A549 (cell line): ENCODE measurements at regions not wholly inside any gene's neighbourhood (a gene's known extent, or its start where the extent isn't known, plus 50 kb on each side); places are given as distances from the start of the nearest gene placed in this dataset.

Experiments used
- ATAC-seq, 2 experiments: fragments of 200-7000 bp in 1 of 2; fragments of >200 bp in 1 of 2; cut with Nextera tagmentation in 1 of 2; cut with Tn5 transposase in 1 of 2; 3 replicates each; pipeline versions ENCODE4 v1.8.0 to v1.9.1; 2018 to 2020; ENCODE audit warnings: mild to moderate bottlenecking in 1 of 2, moderate library complexity in 1 of 2
- CTCF ChIA-PET: fragments of 300-600 bp; sonication (Branson Sonifier 250); formaldehyde crosslinking; extraction: SDS; loops from one replicate; lab custom pipeline; 2021; ENCODE audit warnings: antibody characterized with exemption, inconsistent platforms; lab: Yijun Ruan, JAX
- POLR2A ChIA-PET: fragments of 350-600 bp; formaldehyde crosslinking; extraction: SDS; loops from one replicate; lab custom pipeline; 2021; ENCODE audit warnings: antibody characterized with exemption, inconsistent platforms; lab: Yijun Ruan, JAX
- DNase-seq, 2 experiments: peaks; one replicate each; pipeline versions ENCODE4 v3.0.0 to v3.0.0-alpha.2; 2011 to 2016; ENCODE audit warnings: low read depth in 1 of 2, low spot score in 1 of 2
- FAIRE-seq: peaks from 2 replicates; lab custom pipeline; 2011; peaks lifted over from hg19 to GRCh38; lab: Jason Lieb, UNC
- H3K27ac ChIP-seq, 2 experiments: fragments of >200 bp; sonication (Bioruptor Twin); formaldehyde crosslinking; 3 replicates each; pipeline ENCODE4 v1.5.1; 2016 to 2017
- H3K4me1 ChIP-seq: fragments of >200 bp; sonication (Bioruptor Twin); formaldehyde crosslinking; 3 replicates; pipeline ENCODE4 v1.6.1; 2016
- H3K4me2 ChIP-seq: fragments of >200 bp; sonication (Bioruptor Twin); formaldehyde crosslinking; 3 replicates; pipeline ENCODE4 v1.6.1; 2016
- H3K4me3 ChIP-seq: fragments of >200 bp; sonication (Bioruptor Twin); formaldehyde crosslinking; 3 replicates; pipeline ENCODE4 v1.5.1; 2016
- H3K9me3 ChIP-seq: fragments of >200 bp; sonication (Bioruptor Twin); formaldehyde crosslinking; 3 replicates; pipeline ENCODE4 v1.6.1; 2016
- CBX8 ChIP-seq: fragments of 200-600 bp; sonication (generic); IDR thresholded peaks from 2 replicates; pipeline ENCODE4 v1.6.1; 2016
- CEBPB ChIP-seq, 2 experiments: fragments of >200 bp in 1 of 2; sonication (Bioruptor Twin) in 1 of 2; formaldehyde crosslinking in 1 of 2; IDR thresholded peaks; 2 replicates each; pipeline ENCODE4 v1.6.1; 2012 to 2016
- CHD2 ChIP-seq: fragments of 150-350 bp; IDR thresholded peaks from 2 replicates; pipeline ENCODE4 v1.6.1; 2014; ENCODE audit warnings: low read length; ENCODE audit not compliant: partially characterized antibody
- EHF ChIP-seq: fragments of 250-450 bp; sonication (Bioruptor Pico); IDR thresholded peaks from 2 replicates; pipeline ENCODE4 v1.5.0; 2020; ENCODE audit warnings: mild to moderate bottlenecking
- EHMT2 ChIP-seq: fragments of 200-600 bp; sonication (generic); IDR thresholded peaks from 2 replicates; pipeline ENCODE4 v1.6.1; 2016; ENCODE audit warnings: antibody characterized with exemption, low read depth, mild to moderate bottlenecking, moderate library complexity
- ESRRA ChIP-seq: fragments of 150-350 bp; IDR thresholded peaks from 2 replicates; pipeline ENCODE4 v1.6.1; 2014; ENCODE audit warnings: mild to moderate bottlenecking, low read length, borderline replicate concordance
- FOSB ChIP-seq: fragments of 250-450 bp; sonication (Bioruptor Pico); IDR thresholded peaks from 2 replicates; pipeline ENCODE4 v1.5.0; 2020; ENCODE audit warnings: mild to moderate bottlenecking, moderate library complexity
- FOXS1 ChIP-seq: fragments of 250-450 bp; sonication (Bioruptor Pico); IDR thresholded peaks from 2 replicates; pipeline ENCODE4 v1.5.0; 2020; ENCODE audit warnings: mild to moderate bottlenecking, moderate library complexity
- GATA3 ChIP-seq: IDR thresholded peaks from 2 replicates; pipeline ENCODE4 v1.6.1; 2012; ENCODE audit warnings: borderline replicate concordance
- HOXA7 ChIP-seq: fragments of 250-450 bp; sonication (Bioruptor Pico); IDR thresholded peaks from 2 replicates; pipeline ENCODE4 v1.5.0; 2020; ENCODE audit warnings: mild to moderate bottlenecking, moderate library complexity
- HOXB13 ChIP-seq: fragments of 250-450 bp; sonication (Bioruptor Pico); IDR thresholded peaks from 2 replicates; pipeline ENCODE4 v1.5.0; 2020; ENCODE audit warnings: low read depth, mild to moderate bottlenecking, moderate library complexity
- HOXB5 ChIP-seq: fragments of 250-450 bp; sonication (Bioruptor Pico); IDR thresholded peaks from 2 replicates; pipeline ENCODE4 v1.5.0; 2020; ENCODE audit warnings: mild to moderate bottlenecking, moderate library complexity
- JUNB ChIP-seq: fragments of >200 bp; sonication (Bioruptor Twin); formaldehyde crosslinking; IDR thresholded peaks from 2 replicates; pipeline ENCODE4 v1.6.1; 2016
- KDM1A ChIP-seq: fragments of 200-600 bp; sonication (generic); IDR thresholded peaks from 2 replicates; pipeline ENCODE4 v1.6.1; 2016; ENCODE audit warnings: low read depth, mild to moderate bottlenecking
- KDM5A ChIP-seq: fragments of 200-600 bp; sonication (generic); IDR thresholded peaks from 2 replicates; pipeline ENCODE4 v1.6.1; 2016; ENCODE audit warnings: antibody characterized with exemption, mild to moderate bottlenecking
- MAFK ChIP-seq: fragments of 450-650 bp; IDR thresholded peaks from 2 replicates; pipeline ENCODE4 v1.6.1; 2014; ENCODE audit not compliant: partially characterized antibody
- MAZ ChIP-seq: fragments of 150-350 bp; IDR thresholded peaks from 2 replicates; pipeline ENCODE4 v1.6.1; 2014; ENCODE audit warnings: antibody characterized with exemption, low read depth, low read length, borderline replicate concordance
- NPAS2 ChIP-seq: fragments of 250-450 bp; sonication (Bioruptor Pico); IDR thresholded peaks from 2 replicates; pipeline ENCODE4 v1.8.0; 2022; ENCODE audit warnings: mild to moderate bottlenecking, moderate library complexity, borderline replicate concordance
- POLR2A ChIP-seq: IDR thresholded peaks from 2 replicates; pipeline ENCODE4 v1.6.1; 2012; ENCODE audit warnings: mild to moderate bottlenecking, low read length
- RAD21 ChIP-seq, 2 experiments: fragments of >200 bp in 1 of 2; sonication (Bioruptor Twin) in 1 of 2; formaldehyde crosslinking in 1 of 2; IDR thresholded peaks in 1 of 2; conservative IDR thresholded peaks in 1 of 2; 2 replicates in 1 of 2; 3 replicates in 1 of 2; pipeline ENCODE4 v1.6.1; 2012 to 2018; ENCODE audit warnings: inconsistent platforms in 1 of 2
- RFX5 ChIP-seq: fragments of 450-650 bp; IDR thresholded peaks from 2 replicates; pipeline ENCODE4 v1.7.1; 2014; ENCODE audit warnings: antibody characterized with exemption, mild to moderate bottlenecking, moderate library complexity
- RNF2 ChIP-seq: fragments of 200-600 bp; sonication (generic); IDR thresholded peaks from 2 replicates; pipeline ENCODE4 v1.6.1; 2016; ENCODE audit warnings: low read depth, mild to moderate bottlenecking, antibody characterized with exemption, moderate library complexity, borderline replicate concordance
- TFCP2L1 ChIP-seq: fragments of 250-450 bp; sonication (Bioruptor Pico); IDR thresholded peaks from 2 replicates; pipeline ENCODE4 v1.5.0; 2021; ENCODE audit warnings: mild to moderate bottlenecking
- ZFP36 ChIP-seq: fragments of 450-650 bp; IDR thresholded peaks from 2 replicates; pipeline ENCODE4 v1.6.1; 2014; ENCODE audit warnings: borderline replicate concordance; ENCODE audit not compliant: partially characterized antibody
- ZNF302 ChIP-seq: fragments of 250-450 bp; sonication (Bioruptor Pico); IDR thresholded peaks from 2 replicates; pipeline ENCODE4 v1.9.0; 2021; ENCODE audit warnings: inconsistent platforms, mild to moderate bottlenecking, moderate library complexity
- ZSCAN20 ChIP-seq: fragments of 250-450 bp; sonication (Bioruptor Pico); IDR thresholded peaks from 2 replicates; pipeline ENCODE4 v1.8.0; 2022; ENCODE audit warnings: mild to moderate bottlenecking, moderate library complexity
- WGBS: methylation state at CpG from one replicate; pipeline ENCODE4 v1.1.6; 2017; ENCODE audit errors: missing lambda C conversion rate; 5-methylcytosine and 5-hydroxymethylcytosine counted together
- TF ChIP-seq, protein P1 (sequence below): fragments of >200 bp; sonication (Bioruptor Twin); formaldehyde crosslinking; IDR thresholded peaks from 3 replicates; pipeline ENCODE4 v1.5.1; 2016
- TF ChIP-seq, protein P2 (sequence below): fragments of 450-650 bp; IDR thresholded peaks from 2 replicates; pipeline ENCODE4 v1.6.1; 2014; ENCODE audit warnings: antibody characterized with exemption
- TF ChIP-seq, protein P3 (sequence below): IDR thresholded peaks from 2 replicates; pipeline ENCODE4 v1.6.1; 2012

DNA sequence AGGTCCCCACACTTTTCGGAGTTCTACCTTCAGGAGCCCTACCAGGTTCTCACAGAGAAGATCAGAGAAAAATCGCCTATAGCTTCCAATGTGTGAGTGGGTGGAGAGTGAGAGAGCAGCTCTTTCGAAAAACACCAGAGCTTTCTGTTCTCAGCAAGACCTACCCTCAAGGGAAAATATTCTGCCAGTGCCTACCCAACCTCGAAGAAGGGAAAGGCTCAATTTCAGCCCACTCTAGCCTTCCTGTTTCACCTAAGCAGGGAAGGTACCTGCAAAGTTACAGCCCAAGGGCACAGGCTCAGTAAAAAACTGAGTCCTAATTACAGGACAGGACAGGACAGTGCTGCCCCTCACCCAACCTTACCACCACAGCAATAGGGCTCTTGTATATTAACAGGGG lies 104.0 kb upstream of the WDR17 start:
- no peaks in the 10 kb centered on the region for H3K9me3 ChIP-seq
- ChIA-PET POLR2A (no interaction called here), CTCF (no interaction called here)
- 36% methylated on average over 4 of the region's 4 CpGs for WGBS
- no peak for ATAC-seq
- no peak for DNase-seq
- H3K4me2 ChIP-seq, result no peak overlapping the region
- FAIRE-seq, result no peak
- H3K4me1 ChIP-seq, result no peaks in the 10 kb centered on the region
- no peak overlapping the region for H3K27ac ChIP-seq
- no peak overlapping the region for H3K4me3 ChIP-seq
- TF ChIP-seq FOXS1 (CRISPR knock-in tag) (no peak), HOXB13 (CRISPR knock-in tag) (no peak), MAFK (no peak), JUNB (no peak), NPAS2 (CRISPR knock-in tag) (no peak), KDM1A (no peak), CHD2 (no peak), RFX5 (no peak), ESRRA (no peak), TFCP2L1 (no peak), POLR2A (no peak)
- TF ChIP-seq, protein P1, sequence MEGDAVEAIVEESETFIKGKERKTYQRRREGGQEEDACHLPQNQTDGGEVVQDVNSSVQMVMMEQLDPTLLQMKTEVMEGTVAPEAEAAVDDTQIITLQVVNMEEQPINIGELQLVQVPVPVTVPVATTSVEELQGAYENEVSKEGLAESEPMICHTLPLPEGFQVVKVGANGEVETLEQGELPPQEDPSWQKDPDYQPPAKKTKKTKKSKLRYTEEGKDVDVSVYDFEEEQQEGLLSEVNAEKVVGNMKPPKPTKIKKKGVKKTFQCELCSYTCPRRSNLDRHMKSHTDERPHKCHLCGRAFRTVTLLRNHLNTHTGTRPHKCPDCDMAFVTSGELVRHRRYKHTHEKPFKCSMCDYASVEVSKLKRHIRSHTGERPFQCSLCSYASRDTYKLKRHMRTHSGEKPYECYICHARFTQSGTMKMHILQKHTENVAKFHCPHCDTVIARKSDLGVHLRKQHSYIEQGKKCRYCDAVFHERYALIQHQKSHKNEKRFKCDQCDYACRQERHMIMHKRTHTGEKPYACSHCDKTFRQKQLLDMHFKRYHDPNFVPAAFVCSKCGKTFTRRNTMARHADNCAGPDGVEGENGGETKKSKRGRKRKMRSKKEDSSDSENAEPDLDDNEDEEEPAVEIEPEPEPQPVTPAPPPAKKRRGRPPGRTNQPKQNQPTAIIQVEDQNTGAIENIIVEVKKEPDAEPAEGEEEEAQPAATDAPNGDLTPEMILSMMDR, result no peak

DNA sequence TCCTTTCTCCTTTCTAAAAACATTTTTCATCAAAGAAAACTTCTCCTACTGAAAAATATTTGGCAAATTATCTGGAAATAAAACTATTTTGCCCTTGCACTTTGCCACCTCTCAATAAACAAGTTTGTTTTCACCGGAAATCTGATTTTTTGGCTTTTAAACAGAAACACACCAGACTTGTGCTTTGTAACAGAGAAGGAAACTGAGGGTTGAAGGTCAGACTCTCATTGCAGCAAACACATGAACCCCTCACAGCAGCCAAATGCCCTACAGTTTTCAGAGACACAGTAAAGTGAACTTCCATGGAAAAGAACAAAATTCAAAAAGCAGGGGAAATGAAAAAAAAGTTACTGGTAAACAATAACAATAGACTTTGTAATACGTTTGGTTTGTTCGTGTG lies 95.6 kb upstream of the WDR17 start:
- no peaks in the 10 kb centered on the region for H3K9me3 ChIP-seq
- no peak overlapping the region for H3K27ac ChIP-seq
- WGBS, result 18% methylated on average over 3 of the region's 3 CpGs
- no peak overlapping the region for H3K4me2 ChIP-seq
- DNase-seq (no peak), FAIRE-seq (no peak)
- CTCF ChIA-PET, result no interaction called here
- no peak for TF ChIP-seq MAZ
- no peak for TF ChIP-seq ZNF302 (CRISPR knock-in tag)
- no peak for TF ChIP-seq RAD21 (conservative IDR thresholded peaks at IDR 0.05 in 1 of 2, IDR thresholded peaks at IDR 0.05 in 1 of 2)
- no peak for TF ChIP-seq CEBPB (IDR thresholded peaks at IDR 0.05)
- no peak for TF ChIP-seq ZFP36
- TF ChIP-seq, all 56 proteins: peak for 0
- no peaks in the 10 kb centered on the region for H3K4me1 ChIP-seq
- no peak for ATAC-seq
- no peak overlapping the region for H3K4me3 ChIP-seq
- POLR2A ChIA-PET, result no interaction called here

DNA sequence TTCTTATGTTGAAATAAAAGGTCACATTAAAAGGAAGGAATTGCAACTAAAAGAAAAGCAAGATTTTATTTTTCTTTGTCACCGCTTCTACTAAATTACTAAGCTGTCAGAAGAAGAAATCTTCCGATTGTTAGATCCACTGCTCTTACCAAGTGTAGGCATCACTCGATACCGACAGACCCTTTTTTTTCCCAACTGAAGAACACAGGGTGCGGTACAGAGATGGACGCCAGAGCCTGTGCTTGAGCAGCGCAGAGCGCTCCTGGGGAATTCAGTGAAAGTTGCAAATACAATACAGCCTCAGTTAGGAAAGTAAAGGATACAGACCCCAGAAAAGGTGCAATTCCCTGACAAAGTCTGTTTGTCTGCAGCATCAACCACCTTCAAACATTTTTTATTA lies 94.9 kb upstream of the WDR17 start:
- WGBS, result 82% methylated on average over 8 of the region's 8 CpGs
- H3K27ac ChIP-seq, result no peak overlapping the region
- no peak for FAIRE-seq
- no peak overlapping the region for H3K4me3 ChIP-seq
- POLR2A ChIA-PET, result no interaction called here
- CTCF ChIA-PET, result no interaction called here
- no peaks in the 10 kb centered on the region for H3K4me1 ChIP-seq
- DNase-seq, result no peak
- H3K9me3 ChIP-seq, result no peaks in the 10 kb centered on the region
- no peak for TF ChIP-seq FOXS1 (CRISPR knock-in tag)
- TF ChIP-seq FOSB (CRISPR knock-in tag), result no peak
- no peak overlapping the region for H3K4me2 ChIP-seq
- ATAC-seq, result no peak

DNA sequence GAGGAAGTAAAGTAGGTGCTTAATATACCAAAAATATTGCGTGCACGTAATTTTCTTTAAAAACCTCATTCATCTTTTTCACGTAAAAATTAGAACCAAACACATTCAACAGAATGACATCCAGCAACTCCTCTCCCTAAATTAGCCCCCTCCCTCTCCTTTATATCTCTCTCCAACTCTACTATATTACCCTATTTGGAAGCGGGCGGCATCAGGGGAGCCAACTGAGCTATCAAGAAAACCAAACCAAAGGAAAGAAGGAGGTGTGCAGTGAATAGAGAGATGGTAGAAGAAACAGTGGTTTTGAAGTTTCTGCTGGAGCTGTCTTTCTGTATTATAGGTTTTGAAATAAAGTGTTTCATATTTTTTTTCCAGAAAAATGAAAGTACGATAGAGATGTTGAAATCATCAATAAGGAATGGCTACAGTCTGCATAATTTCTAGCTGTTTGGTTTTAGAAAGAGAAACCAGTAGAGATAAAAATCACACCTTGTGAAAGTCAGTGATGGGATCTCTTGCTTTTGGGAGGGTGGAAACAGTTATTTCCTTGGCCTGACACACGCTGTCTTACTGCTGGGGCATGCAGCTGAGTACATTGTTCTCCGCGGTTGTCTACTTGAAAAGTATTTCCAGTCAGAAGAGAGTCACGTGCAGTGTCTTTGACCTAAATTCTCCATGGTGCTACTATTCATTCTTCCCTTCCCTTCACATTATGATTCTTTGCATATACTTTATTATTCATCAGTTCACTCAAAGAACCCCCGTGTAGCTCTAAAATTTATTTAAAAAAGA lies 94.1 kb upstream of the WDR17 start:
- FAIRE-seq (no peak), ATAC-seq (no peak), DNase-seq (no peak)
- Histone ChIP-seq H3K4me2 (no peak overlapping the region), H3K4me3 (no peak overlapping the region), H3K27ac (no peak overlapping the region), H3K9me3 (no peaks in the 10 kb centered on the region), H3K4me1 (no peaks in the 10 kb centered on the region)
- ChIA-PET CTCF (no interaction called here), POLR2A (no interaction called here)
- 66% methylated on average over 11 of the region's 11 CpGs for WGBS
- TF ChIP-seq FOXS1 (CRISPR knock-in tag) (no peak), EHMT2 (no peak), GATA3 (no peak), TFCP2L1 (no peak), CBX8 (no peak), MAZ (no peak), HOXA7 (CRISPR knock-in tag) (no peak), KDM1A (no peak), ZSCAN20 (CRISPR knock-in tag) (no peak), EHF (no peak), KDM5A (no peak), RFX5 (no peak), HOXB5 (CRISPR knock-in tag) (no peak), RNF2 (no peak), ZFP36 (no peak)
- TF ChIP-seq, protein P2, sequence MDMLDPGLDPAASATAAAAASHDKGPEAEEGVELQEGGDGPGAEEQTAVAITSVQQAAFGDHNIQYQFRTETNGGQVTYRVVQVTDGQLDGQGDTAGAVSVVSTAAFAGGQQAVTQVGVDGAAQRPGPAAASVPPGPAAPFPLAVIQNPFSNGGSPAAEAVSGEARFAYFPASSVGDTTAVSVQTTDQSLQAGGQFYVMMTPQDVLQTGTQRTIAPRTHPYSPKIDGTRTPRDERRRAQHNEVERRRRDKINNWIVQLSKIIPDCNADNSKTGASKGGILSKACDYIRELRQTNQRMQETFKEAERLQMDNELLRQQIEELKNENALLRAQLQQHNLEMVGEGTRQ, result no peak
- TF ChIP-seq, protein P3, sequence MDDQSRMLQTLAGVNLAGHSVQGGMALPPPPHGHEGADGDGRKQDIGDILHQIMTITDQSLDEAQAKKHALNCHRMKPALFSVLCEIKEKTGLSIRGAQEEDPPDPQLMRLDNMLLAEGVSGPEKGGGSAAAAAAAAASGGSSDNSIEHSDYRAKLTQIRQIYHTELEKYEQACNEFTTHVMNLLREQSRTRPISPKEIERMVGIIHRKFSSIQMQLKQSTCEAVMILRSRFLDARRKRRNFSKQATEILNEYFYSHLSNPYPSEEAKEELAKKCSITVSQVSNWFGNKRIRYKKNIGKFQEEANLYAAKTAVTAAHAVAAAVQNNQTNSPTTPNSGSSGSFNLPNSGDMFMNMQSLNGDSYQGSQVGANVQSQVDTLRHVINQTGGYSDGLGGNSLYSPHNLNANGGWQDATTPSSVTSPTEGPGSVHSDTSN, result no peak
